ENCODE measurements at regions not wholly inside any gene's neighbourhood (a gene's known extent, or its start where the extent isn't known, plus 50 kb on each side); places are given as distances from the start of the nearest gene placed in this dataset.

- Histone ChIP-seq H3K4ac (ENCODE audit: low read length) (no peak overlapping the region), H3K18ac (ENCODE audit: low read length) (no peak overlapping the region), H3K79me1 (ENCODE audit: low read depth, low read length) (no peaks in the 10 kb centered on the region), H2BK5ac (ENCODE audit: low read length) (no peak overlapping the region), H3K9me3 (replicated peaks in 1 of 2; ENCODE audit: control insufficient read depth in 2 of 2, insufficient read depth in 1 of 2, low read depth in 1 of 2, low read length in 2 of 2) (no peaks in the 10 kb centered on the region), H3K4me2 (ENCODE audit: insufficient read depth, low read length, poor library complexity, severe bottlenecking) (no peak overlapping the region), H3K9ac (ENCODE audit: low read depth, low read length, poor library complexity) (no peak overlapping the region), H3K27me3 (ENCODE audit: control insufficient read depth in 3 of 3, insufficient read depth in 3 of 3, low read depth in 1 of 3, low read length in 3 of 3) (no peaks in the 10 kb centered on the region), H3K23ac (ENCODE audit: low read depth, low read length, poor library complexity) (no peak overlapping the region), H4K91ac (ENCODE audit: low read depth, low read length, poor library complexity) (no peak overlapping the region), H3K4me1 (ENCODE audit: control insufficient read depth in 2 of 2, insufficient read depth in 1 of 2, low read depth in 1 of 2, low read length in 2 of 2) (no peaks in the 10 kb centered on the region), H3K36me3 (replicated peaks in 1 of 2; ENCODE audit: control insufficient read depth in 2 of 2, insufficient read depth in 2 of 2, low read length in 2 of 2) (no peaks in the 10 kb centered on the region), H2BK15ac (ENCODE audit: low read length) (no peak overlapping the region), H2AK5ac (ENCODE audit: low read depth, low read length) (no peak overlapping the region), H4K8ac (ENCODE audit: low read depth, low read length) (no peak overlapping the region), H3K27ac (replicated peaks; ENCODE audit: low read length) (no peak overlapping the region), H3K14ac (ENCODE audit: low read length) (no peak overlapping the region), H2BK12ac (ENCODE audit: low read length) (no peak overlapping the region), H2AFZ (ENCODE audit: low read length) (peak overlapping the region; percentile 65), H3K4me3 (ENCODE audit: low read length in 2 of 2) (no peak overlapping the region), H2BK120ac (ENCODE audit: low read depth, low read length) (no peak overlapping the region)
- DNase-seq (ENCODE audit: low spot score): peak; percentile 68
- WGBS, 2 donors (ENCODE audit: extremely low coverage in 2 of 2, insufficient read length in 2 of 2, insufficient replicate concordance in 1 of 2): no CpG with 5 or more reads among the region's 15 CpGs
Measured at GRCh38 chr18:42298759-42299675, 344.0 kb downstream of the PIK3C3 start.

GRCh38 chr18:42305869-42306593, 351.0 kb downstream of the PIK3C3 start:
- Histone ChIP-seq H3K9me3 (replicated peaks in 1 of 2; ENCODE audit: control insufficient read depth in 2 of 2, insufficient read depth in 1 of 2, low read depth in 1 of 2, low read length in 2 of 2) (peaks cover 0 to 3% of the 10 kb centered on the region in 2 donors), H3K9ac (ENCODE audit: low read depth, low read length, poor library complexity) (no peak overlapping the region), H3K4me1 (ENCODE audit: control insufficient read depth in 2 of 2, insufficient read depth in 1 of 2, low read depth in 1 of 2, low read length in 2 of 2) (peaks cover 0 to 2% of the 10 kb centered on the region in 2 donors), H3K23ac (ENCODE audit: low read depth, low read length, poor library complexity) (no peak overlapping the region), H2BK12ac (ENCODE audit: low read length) (no peak overlapping the region), H3K27ac (replicated peaks; ENCODE audit: low read length) (no peak overlapping the region), H3K79me1 (ENCODE audit: low read depth, low read length) (no peaks in the 10 kb centered on the region), H2BK120ac (ENCODE audit: low read depth, low read length) (no peak overlapping the region), H3K36me3 (replicated peaks in 1 of 2; ENCODE audit: control insufficient read depth in 2 of 2, insufficient read depth in 2 of 2, low read length in 2 of 2) (no peaks in the 10 kb centered on the region), H4K91ac (ENCODE audit: low read depth, low read length, poor library complexity) (no peak overlapping the region), H3K4ac (ENCODE audit: low read length) (no peak overlapping the region), H2BK5ac (ENCODE audit: low read length) (no peak overlapping the region), H3K14ac (ENCODE audit: low read length) (no peak overlapping the region), H2AK5ac (ENCODE audit: low read depth, low read length) (no peak overlapping the region), H3K4me3 (ENCODE audit: low read length in 2 of 2) (no peak overlapping the region), H2BK15ac (ENCODE audit: low read length) (no peak overlapping the region), H2AFZ (ENCODE audit: low read length) (no peak overlapping the region), H4K8ac (ENCODE audit: low read depth, low read length) (no peak overlapping the region), H3K18ac (ENCODE audit: low read length) (no peak overlapping the region), H3K27me3 (ENCODE audit: control insufficient read depth in 3 of 3, insufficient read depth in 3 of 3, low read depth in 1 of 3, low read length in 3 of 3) (no peaks in the 10 kb centered on the region), H3K4me2 (ENCODE audit: insufficient read depth, low read length, poor library complexity, severe bottlenecking) (no peak overlapping the region)
- no peak for DNase-seq (ENCODE audit: low spot score)
- no CpG with 5 or more reads among the region's 3 CpGs for WGBS, 2 donors (ENCODE audit: extremely low coverage in 2 of 2, insufficient read length in 2 of 2, insufficient replicate concordance in 1 of 2)

GRCh38 chr18:42306594-42306980, 351.6 kb downstream of the PIK3C3 start:
- Histone ChIP-seq H2BK120ac (ENCODE audit: low read depth, low read length) (no peak overlapping the region), H2AFZ (ENCODE audit: low read length) (no peak overlapping the region), H2BK12ac (ENCODE audit: low read length) (no peak overlapping the region), H3K4me2 (ENCODE audit: insufficient read depth, low read length, poor library complexity, severe bottlenecking) (no peak overlapping the region), H2BK5ac (ENCODE audit: low read length) (no peak overlapping the region), H3K27ac (replicated peaks; ENCODE audit: low read length) (no peak overlapping the region), H3K14ac (ENCODE audit: low read length) (no peak overlapping the region), H3K36me3 (replicated peaks in 1 of 2; ENCODE audit: control insufficient read depth in 2 of 2, insufficient read depth in 2 of 2, low read length in 2 of 2) (no peaks in the 10 kb centered on the region), H3K9me3 (replicated peaks in 1 of 2; ENCODE audit: control insufficient read depth in 2 of 2, insufficient read depth in 1 of 2, low read depth in 1 of 2, low read length in 2 of 2) (peaks cover 0 to 3% of the 10 kb centered on the region in 2 donors), H2AK5ac (ENCODE audit: low read depth, low read length) (no peak overlapping the region), H3K9ac (ENCODE audit: low read depth, low read length, poor library complexity) (no peak overlapping the region), H3K4ac (ENCODE audit: low read length) (no peak overlapping the region), H3K79me1 (ENCODE audit: low read depth, low read length) (no peaks in the 10 kb centered on the region), H3K27me3 (ENCODE audit: control insufficient read depth in 3 of 3, insufficient read depth in 3 of 3, low read depth in 1 of 3, low read length in 3 of 3) (no peaks in the 10 kb centered on the region), H4K91ac (ENCODE audit: low read depth, low read length, poor library complexity) (no peak overlapping the region), H2BK15ac (ENCODE audit: low read length) (no peak overlapping the region), H3K23ac (ENCODE audit: low read depth, low read length, poor library complexity) (no peak overlapping the region), H3K4me3 (ENCODE audit: low read length in 2 of 2) (no peak overlapping the region), H3K18ac (ENCODE audit: low read length) (no peak overlapping the region), H3K4me1 (ENCODE audit: control insufficient read depth in 2 of 2, insufficient read depth in 1 of 2, low read depth in 1 of 2, low read length in 2 of 2) (peaks cover 0 to 2% of the 10 kb centered on the region in 2 donors), H4K8ac (ENCODE audit: low read depth, low read length) (no peak overlapping the region)
- DNase-seq (ENCODE audit: low spot score): no peak

GRCh38 chr18:42310956-42311355, 355.9 kb downstream of the PIK3C3 start:
- no peak overlapping the region for H2AFZ ChIP-seq (ENCODE audit: low read length)
- no peak overlapping the region for H3K4me2 ChIP-seq (ENCODE audit: insufficient read depth, low read length, poor library complexity, severe bottlenecking)
- no peak overlapping the region for H3K4me3 ChIP-seq (ENCODE audit: low read length in 2 of 2)
- no peaks in the 10 kb centered on the region for H3K79me1 ChIP-seq (ENCODE audit: low read depth, low read length)
- H3K27me3 ChIP-seq (ENCODE audit: control insufficient read depth in 3 of 3, insufficient read depth in 3 of 3, low read depth in 1 of 3, low read length in 3 of 3): no peaks in the 10 kb centered on the region
- no peak overlapping the region for H2BK15ac ChIP-seq (ENCODE audit: low read length)
- no peak overlapping the region for H3K4ac ChIP-seq (ENCODE audit: low read length)
- H3K36me3 ChIP-seq (replicated peaks in 1 of 2; ENCODE audit: control insufficient read depth in 2 of 2, insufficient read depth in 2 of 2, low read length in 2 of 2): no peaks in the 10 kb centered on the region
- H3K18ac ChIP-seq (ENCODE audit: low read length): no peak overlapping the region
- no peak overlapping the region for H2BK120ac ChIP-seq (ENCODE audit: low read depth, low read length)
- no peak for DNase-seq (ENCODE audit: low spot score)
- no peaks in the 10 kb centered on the region for H3K4me1 ChIP-seq (ENCODE audit: control insufficient read depth in 2 of 2, insufficient read depth in 1 of 2, low read depth in 1 of 2, low read length in 2 of 2)
- H2BK5ac ChIP-seq (ENCODE audit: low read length): no peak overlapping the region
- H2AK5ac ChIP-seq (ENCODE audit: low read depth, low read length): no peak overlapping the region
- H3K9me3 ChIP-seq (replicated peaks in 1 of 2; ENCODE audit: control insufficient read depth in 2 of 2, insufficient read depth in 1 of 2, low read depth in 1 of 2, low read length in 2 of 2): peaks cover 0 to 3% of the 10 kb centered on the region in 2 donors
- no peak overlapping the region for H2BK12ac ChIP-seq (ENCODE audit: low read length)
- H3K27ac ChIP-seq (replicated peaks; ENCODE audit: low read length): no peak overlapping the region
- H4K8ac ChIP-seq (ENCODE audit: low read depth, low read length): no peak overlapping the region
- H3K9ac ChIP-seq (ENCODE audit: low read depth, low read length, poor library complexity): no peak overlapping the region
- H4K91ac ChIP-seq (ENCODE audit: low read depth, low read length, poor library complexity): no peak overlapping the region
- no peak overlapping the region for H3K23ac ChIP-seq (ENCODE audit: low read depth, low read length, poor library complexity)
- whole genome bisulfite sequencing, 2 donors (ENCODE audit: extremely low coverage in 2 of 2, insufficient read length in 2 of 2, insufficient replicate concordance in 1 of 2): no CpG with 5 or more reads among the region's 3 CpGs
- no peak overlapping the region for H3K14ac ChIP-seq (ENCODE audit: low read length)

All from neuronal stem cell (in vitro differentiated cells).